Right lobe of liver (tissue), 4 donors: ENCODE measurements at regions not wholly inside any gene's neighbourhood (a gene's known extent, or its start where the extent isn't known, plus 50 kb on each side); places are given as distances from the start of the nearest gene placed in this dataset.

ENCODE experiments used
- POLR2A ChIP-seq: fragments of 450-650 bp; IDR thresholded peaks from one replicate; pipeline ENCODE4 v1.6.1; 2017; ENCODE audit warnings: antibody characterized with exemption, mild to moderate bottlenecking
- TF ChIP-seq, protein P1 (sequence below), 4 donors: fragments of 200-600 bp in 3 of 4; fragments of 450-650 bp in 1 of 4; IDR thresholded peaks; one replicate each; pipeline versions ENCODE4 v1.5.1 to v1.8.0; 2016 to 2022; ENCODE audit warnings: antibody characterized with exemption in 4 of 4, mild to moderate bottlenecking in 2 of 4
- donor health status: DM: no; HTN: no; CAD: no.
- donor health status: DM: no; HTN: no; CAD: no.
- donor health status: DM: no; HTN: yes; CAD: no.

DNA sequence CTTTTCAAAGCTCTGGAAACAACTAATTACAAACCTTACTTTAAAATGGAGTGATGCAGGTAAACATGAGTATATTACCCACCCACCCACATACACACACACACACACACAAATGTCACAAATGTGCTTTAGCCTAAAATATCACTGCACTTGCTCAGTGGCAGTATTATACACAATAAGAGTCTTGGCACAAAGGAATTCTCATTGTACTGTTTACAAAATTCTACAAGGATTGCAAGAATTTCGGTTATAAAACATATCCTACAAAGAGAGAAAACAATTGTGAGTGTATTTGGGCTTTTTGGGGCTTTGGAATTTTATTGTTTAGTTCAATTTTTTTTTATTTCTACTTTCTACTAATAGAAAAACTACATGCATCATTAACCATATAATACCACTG lies 113.2 kb upstream of the BEND6 start:
- TF ChIP-seq, protein P1, sequence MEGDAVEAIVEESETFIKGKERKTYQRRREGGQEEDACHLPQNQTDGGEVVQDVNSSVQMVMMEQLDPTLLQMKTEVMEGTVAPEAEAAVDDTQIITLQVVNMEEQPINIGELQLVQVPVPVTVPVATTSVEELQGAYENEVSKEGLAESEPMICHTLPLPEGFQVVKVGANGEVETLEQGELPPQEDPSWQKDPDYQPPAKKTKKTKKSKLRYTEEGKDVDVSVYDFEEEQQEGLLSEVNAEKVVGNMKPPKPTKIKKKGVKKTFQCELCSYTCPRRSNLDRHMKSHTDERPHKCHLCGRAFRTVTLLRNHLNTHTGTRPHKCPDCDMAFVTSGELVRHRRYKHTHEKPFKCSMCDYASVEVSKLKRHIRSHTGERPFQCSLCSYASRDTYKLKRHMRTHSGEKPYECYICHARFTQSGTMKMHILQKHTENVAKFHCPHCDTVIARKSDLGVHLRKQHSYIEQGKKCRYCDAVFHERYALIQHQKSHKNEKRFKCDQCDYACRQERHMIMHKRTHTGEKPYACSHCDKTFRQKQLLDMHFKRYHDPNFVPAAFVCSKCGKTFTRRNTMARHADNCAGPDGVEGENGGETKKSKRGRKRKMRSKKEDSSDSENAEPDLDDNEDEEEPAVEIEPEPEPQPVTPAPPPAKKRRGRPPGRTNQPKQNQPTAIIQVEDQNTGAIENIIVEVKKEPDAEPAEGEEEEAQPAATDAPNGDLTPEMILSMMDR (IDR thresholded peaks at IDR 0.05): no peak
- TF ChIP-seq POLR2A: no peak
